HG03432 (cell line): ENCODE measurements at regions not wholly inside any gene's neighbourhood (a gene's known extent, or its start where the extent isn't known, plus 50 kb on each side); places are given as distances from the start of the nearest gene placed in this dataset.
"Not testable (repeated sequence)": the region's sequence is repeated elsewhere in the genome, so short reads cannot be mapped to it uniquely, and the experiment has no call there.

Experiments used
- ATAC-seq: cut with Tn5 transposase; IDR thresholded peaks from one replicate; pipeline ENCODE4 v1.9.1; 2021; ENCODE audit warnings: mild to moderate bottlenecking, moderate library complexity; ENCODE audit not compliant: unreplicated experiment

DNA sequence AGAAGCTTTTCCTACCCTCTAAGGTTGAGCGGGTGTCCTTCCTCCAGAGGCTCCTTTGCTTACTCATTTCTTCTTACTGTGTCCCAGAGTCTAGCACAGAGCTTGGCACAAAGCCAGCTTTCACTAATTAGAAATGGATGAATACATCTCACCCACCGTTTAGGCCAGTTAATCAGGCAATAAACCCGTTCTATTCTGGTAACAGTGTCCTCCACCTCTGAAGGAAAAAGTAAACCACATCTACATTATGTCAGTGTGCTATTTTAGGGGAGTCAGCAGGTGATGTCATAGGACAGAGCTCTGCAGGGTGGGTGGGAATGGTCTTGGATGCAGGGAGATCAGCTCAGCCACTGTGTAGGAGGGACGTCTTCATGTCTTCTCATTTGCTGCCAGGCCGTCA lies 109.2 kb downstream of the OSTF1 start:
- no peak for ATAC-seq

DNA sequence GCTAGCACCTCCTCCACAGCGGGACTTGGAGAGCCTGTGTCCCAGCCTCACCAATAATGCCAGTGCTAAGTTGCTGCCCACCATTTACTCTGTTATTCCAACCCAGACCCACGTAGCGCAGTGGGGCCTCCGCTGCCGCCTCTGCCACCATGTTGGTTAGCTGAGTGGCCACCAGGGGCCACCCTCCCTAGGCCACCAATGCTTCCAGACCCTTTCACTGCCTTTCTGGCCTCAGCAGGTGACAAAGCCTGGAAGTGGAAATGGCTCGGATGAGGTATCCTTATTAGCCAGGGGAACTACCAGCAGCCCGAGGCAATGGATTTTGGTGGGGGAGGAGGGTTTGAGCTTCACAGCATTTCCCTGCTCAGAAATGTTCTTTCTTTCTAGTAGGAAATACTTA lies 110.1 kb downstream of the OSTF1 start:
- ATAC-seq = no peak

DNA sequence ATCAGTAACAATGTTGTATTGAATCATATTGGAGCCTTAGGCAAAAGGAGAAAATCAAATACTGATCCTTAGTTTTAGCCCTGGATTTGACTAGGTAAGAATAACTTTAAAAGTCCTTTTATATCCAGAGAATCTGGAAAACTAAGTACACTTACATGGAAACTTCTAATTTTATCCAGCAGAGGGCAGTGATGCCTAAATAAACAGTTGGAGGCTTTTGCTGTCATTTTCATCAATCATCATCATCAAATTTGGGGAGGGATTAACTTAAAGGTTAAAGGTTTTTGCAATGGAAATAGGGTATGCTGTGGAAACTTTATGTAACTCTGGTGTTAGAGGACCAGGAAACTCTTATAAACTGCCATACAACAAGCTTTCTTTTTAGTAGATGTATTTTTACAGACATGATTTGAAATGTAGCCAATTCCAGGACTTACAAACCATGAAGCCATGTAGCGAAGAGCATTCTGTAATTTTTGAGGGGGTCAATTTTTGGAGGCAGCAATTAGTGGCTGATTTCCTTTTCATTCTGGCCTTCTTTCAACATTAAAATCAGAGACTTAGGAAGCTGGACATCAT lies 112.7 kb downstream of the OSTF1 start:
- ATAC-seq = peak; percentile 49

DNA sequence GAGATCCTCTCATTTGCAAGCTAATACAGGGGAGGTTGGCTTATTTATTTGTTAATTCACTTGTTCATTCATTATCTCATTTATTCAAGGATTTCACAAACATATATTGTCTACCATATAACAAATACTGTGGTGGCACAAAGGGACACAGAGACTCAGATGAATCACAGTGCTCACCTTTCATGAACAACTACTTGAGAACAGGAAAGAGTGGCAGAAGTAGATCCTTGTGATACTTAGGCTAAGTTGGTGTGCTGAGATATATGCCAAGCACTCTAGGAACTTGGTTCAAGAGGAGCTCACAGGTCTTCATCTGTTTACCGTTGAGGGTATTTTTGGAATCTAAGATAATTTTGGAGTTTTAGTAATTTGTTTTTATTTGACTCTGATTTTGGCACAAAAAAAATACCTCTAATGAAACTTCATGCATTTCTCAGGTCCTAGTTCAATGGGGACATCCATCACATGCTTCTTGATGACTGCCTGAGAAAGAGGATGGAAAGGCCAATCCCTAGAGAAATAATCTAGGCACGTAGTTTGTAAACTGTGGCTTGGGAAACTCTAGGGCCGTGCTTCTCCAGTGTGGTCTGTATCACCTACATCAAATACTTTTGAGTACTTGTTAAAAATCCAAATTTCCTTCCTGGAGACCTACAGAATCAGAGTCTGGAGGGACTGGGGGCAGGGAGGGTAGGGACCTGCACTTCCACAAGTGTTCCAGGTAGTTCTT lies 113.3 kb downstream of the OSTF1 start:
- no peak for ATAC-seq

DNA sequence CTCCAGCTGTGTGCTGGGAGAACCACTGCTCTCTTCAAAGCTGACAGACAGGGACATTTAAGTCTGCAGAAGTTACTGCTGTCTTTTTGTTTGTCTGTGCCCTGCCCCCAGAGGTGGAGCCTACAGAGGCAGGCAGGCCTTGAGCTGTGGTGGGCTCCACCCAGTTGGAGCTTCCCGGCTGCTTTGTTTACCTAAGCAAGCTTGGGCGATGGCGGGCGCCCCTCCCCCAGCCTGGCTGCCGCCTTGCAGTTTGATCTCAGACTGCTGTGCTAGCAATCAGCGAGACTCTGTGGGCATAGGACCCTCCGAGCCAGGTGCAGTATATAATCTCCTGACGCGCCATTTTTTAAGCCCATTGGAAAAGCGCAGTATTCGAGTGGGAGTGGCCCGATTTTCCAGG lies 119.7 kb downstream of the OSTF1 start:
- ATAC-seq = not testable (repeated sequence)

DNA sequence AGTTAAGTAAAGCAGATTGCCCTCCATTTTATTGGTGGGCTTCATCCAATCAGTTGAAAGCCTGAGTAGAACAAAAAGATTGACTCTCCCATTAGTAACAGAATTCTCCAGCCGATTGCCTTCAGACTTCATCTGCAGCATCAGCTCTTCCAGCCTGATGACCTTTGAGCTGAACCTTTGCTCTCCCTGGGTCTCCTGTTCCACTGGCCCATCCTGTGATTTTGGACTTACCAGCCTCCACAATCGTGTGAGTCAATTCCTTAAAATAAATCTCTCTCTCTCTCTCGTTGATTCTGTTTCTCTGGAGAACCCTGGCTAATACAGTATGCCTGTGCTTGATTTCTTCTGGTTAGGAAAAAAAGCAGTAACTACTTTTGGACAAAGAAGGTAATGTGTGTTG lies 121.9 kb downstream of the OSTF1 start:
- ATAC-seq = no peak

DNA sequence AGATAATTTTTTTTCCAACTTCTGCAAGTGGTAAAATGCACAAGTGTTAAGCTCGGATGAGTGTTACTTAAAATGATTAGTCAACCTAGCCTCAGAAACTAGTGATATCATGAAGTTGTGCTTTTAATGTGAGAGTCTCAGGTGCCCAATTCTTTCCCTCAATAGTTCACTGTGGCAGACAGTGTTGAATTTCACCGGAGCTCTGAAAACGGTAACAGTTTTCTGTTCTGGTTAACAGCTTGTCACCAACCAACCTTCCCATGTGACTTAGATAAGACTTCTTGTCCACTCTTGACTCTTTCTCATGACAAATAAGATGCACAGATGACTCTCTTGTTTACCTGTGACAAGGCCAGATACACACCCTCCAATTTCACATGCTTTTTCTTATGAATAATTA lies 125.5 kb downstream of the OSTF1 start:
- ATAC-seq = no peak

DNA sequence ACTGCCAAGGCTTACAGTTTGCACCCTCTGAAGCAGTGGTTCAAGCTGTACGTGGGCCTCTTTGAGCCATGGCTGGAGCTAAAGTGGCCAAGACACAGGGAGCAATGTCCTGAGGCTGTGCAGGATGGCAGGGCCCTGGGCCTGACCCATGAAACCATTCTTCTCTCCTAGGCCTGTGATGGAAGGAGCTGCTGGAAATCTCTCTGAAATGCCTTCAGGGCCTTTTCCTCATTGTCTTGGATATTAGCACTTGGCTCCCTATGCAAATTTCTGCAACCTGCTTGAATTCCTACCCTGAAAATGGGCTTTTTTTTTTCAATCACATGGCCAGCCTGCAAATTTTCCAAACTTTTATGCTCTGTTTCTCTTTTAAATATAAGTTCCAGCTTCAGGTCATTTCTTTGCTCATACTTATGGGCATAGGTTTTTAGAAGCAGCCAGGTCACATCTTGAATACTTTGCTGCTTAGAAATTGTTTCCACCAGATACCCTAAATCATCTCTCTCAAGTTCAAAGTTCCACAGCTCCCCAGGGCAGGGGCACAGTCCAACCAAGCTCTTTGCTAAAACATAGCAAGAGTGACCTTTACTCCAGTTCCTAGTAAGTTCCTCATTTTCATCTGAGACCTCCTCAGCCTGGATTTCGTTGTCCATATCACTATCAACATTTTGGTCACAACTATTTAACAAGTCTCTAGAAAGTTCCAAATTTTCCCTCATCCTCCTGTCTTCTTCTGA lies 138.3 kb downstream of the OSTF1 start:
- ATAC-seq = no peak

DNA sequence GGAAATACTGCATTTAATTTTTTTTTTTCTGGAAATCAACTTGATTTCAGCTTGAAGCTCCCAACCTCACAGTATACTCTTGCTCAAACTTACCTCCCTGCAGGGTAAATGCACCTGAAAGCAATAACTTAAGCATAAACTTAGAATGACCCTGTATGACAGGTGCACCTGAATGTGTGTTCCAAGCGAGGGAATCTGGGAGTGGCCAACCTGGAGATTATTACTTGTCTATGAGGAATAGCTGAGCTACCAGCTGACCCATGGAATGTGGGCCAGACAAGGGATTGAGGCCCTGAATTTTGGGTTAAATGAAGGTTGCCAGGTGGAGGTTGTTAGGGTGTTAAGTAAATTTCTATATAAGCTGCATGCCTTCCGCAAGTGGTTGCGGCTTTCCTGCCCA lies 140.6 kb downstream of the OSTF1 start:
- no peak for ATAC-seq

DNA sequence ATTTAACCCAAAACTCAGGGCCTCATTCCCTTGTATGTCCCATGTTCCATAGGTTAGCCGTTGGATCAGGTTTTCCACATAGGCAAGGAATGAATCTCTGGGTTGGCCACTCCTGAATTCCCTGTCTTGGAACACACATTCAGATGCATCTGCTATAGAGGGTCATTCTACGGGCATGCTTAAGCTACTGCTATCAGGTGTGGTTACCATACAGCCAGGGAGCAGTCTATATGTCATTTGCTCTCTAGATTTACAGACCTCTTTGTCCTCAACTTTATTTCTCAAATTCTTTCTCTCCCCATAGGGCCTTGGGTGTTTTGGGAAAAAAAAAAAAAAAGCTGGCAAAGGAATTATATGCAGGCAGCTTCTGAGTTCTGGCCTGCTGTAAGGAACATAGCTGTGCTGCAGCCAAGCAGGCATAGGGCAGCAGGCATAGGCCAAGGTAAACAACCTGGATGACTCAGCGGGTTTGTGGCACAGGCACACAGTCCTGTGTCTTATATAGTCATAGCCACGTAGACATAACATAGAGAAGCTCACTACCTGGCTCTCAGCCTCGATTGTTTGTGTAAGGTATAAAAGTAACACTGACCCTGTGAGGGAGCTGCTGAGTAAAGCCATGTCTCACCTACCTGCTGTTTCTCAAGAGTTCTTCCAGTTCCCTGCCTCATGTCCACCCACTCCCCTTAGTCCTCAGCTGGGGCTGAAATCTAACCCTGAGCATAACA lies 141.5 kb downstream of the OSTF1 start:
- ATAC-seq = no peak

DNA sequence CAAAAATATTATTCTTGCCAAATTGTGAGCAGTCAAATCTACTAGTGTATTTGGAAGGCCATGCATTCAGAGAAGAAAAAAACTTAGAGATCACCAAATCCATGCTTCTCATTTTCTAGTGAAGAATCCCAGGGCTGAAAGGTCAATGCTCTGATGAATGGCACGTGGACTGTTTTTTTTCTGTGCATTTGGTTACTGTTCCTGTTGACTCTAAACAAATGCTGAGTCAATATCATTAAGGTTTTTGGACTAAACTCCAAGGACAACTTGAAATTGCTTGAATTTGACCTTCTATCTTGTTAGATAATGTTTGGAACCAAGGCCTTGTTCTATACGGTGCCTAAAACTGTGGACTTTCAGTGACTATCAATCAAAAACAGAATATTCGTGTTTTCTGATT lies 142.2 kb downstream of the OSTF1 start:
- no peak for ATAC-seq

DNA sequence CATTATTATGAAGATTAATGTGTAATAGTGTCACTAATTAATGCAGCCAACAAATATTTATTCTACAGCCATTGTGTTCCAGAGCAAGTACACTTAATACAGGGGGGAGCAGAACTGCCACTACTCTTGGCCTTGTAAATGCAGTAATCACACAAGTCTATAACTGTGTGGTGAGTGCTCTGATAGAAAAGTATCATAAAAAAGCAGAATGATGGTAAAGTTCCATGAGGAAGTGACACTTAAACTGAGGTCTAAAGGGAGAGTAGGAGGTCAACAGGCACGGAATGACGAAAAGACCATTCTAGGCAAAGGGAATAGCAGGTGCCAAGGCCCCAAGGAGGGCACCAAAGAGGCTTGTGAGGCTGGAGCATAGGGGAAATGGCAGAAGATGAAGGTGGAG lies 142.9 kb downstream of the OSTF1 start:
- ATAC-seq = no peak

DNA sequence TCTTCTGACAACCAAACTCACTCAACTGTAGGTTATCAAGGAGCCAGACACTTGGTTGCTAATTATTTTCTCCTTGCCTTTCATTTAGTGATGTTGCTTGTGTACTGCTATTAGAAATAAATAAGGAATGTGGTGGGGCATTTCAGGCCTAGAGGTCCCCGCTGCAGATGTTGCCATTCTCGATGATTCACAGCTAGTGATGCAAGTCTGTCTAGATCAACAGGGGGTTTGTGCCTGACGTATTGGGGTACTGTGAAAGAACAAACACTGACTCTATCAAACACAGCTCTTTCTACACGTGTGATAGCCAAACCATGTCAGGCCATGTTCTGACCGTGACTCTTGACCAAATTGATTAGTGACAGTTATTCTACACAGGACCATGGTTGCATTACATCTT lies 144.7 kb downstream of the OSTF1 start:
- no peak for ATAC-seq

DNA sequence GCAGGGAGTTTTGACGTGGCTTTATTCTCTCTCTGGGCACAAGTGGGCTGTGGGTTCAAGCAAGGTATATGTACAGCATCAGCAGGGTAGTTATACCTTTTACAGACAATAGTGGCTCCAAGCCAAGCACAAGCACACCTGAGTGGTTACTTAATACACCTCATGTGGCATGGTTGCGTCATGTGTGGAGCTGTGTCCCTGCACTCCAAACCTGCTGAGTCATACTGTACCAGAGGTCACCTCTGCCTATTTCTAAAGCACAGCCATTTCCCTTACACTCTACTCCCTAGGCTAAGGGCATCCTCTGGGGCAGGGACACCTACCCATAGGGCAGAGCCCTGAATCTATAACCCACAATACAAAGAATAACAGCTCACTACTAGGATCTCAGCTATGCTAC lies 147.3 kb downstream of the OSTF1 start:
- ATAC-seq = no peak

DNA sequence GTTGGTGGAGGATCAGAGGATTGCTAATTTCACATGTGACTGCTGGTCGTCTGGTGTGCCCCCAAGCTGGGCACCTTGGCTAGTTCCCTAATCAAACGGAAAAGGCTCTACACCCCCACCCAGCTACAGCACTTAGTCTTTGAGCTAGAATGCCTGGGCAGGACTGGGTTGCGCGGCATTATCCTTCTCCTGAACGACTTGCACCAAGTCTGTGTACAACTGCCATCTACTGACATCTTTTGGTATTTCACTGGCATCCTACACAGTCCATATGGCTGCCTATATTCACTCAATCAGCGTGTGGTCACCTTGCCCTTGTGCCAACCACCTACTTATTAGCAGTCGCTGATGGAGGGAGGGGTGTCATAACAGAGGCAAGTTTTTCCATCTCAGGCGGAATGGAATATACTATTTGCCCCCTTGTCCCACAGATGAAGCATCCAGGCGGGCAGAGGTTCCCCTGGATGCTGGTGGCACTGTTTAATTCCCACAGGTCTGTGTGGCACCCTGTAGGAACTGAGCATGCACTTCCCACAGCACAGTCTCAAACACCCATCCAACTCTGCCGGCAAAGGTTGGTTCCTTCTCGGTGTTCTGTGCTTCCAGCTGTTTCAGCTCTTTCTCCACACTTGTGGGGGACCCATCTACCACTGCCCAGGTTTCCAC lies 150.1 kb downstream of the OSTF1 start:
- peak; percentile 94 for ATAC-seq

DNA sequence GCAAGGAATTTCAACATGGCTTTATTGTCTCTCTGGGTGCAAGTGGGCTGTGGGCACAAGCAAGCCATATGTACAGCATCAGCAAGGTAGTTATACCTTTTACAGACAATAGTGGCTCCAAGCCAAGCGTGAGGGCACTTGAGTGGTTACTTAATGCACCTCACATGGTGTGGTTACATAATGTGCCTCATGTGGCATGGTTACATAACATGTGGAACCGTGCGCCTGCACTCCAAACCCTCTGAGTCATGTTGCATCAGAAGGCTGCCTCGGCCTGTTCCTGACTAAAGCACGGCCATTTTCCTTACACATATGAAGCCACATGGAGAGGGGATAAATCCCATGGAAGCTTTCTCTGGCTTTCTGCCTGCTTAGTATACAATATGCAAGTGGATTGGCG lies 150.9 kb downstream of the OSTF1 start:
- no peak for ATAC-seq

DNA sequence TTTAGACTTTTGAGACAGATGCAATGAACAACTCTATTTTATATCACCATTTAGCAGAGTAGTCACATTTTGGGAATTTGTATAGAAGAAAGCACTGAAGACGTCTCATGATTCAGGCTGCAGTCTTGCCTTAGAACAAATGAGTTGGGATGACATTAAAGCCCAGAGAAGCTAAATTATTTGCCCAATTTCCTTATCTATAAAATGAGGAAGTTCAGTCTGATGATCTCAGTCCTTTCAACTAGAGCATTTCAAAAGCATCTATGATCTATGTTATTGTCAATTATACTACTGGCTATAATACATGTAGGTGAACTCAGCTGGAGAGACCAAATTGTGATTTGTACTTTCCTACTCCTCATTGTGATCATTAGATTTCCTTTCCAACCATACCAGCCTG lies 154.1 kb downstream of the OSTF1 start:
- no peak for ATAC-seq

DNA sequence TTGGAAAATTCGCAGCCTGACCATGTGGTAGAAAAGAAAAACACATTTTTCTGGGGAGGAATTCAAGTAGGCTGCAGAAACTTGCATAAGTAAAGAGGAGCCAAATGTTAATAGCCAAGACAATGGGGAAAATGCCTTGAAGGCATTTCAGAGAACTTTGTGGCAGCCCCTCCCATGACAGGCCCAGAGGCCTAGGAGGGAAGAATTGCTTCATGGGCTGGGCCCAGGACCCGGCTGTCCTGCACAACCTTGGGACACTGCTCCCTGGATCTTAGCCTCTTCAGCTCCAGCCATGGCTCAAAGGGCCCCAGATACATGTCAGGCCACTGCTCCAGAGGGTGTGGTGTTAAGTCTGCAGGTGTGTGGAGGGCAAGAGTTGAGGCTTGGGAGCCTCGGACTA lies 158.6 kb downstream of the OSTF1 start:
- no peak for ATAC-seq

DNA sequence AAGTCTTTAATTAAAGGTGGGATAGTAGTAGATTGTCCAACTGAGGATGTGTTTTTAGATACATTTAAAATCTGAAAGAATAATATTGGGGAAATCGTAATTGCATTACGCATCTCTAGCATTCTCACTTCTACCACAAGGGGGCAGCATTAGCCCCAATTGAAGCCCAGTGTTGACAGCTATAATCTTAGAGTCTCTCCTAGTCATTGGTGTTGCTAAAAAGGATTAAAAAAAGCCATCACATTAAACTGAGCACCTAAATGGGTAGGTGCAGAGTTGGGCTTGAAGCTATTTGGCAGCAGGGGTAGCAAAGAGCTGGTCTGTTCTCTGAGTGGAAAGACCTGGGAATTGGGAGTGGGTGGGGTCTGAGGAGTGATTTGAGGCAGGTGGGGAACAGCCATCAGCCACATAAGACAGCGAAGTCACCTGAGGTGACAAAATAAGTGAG lies 177.2 kb downstream of the OSTF1 start:
- peak; percentile 82 for ATAC-seq

DNA sequence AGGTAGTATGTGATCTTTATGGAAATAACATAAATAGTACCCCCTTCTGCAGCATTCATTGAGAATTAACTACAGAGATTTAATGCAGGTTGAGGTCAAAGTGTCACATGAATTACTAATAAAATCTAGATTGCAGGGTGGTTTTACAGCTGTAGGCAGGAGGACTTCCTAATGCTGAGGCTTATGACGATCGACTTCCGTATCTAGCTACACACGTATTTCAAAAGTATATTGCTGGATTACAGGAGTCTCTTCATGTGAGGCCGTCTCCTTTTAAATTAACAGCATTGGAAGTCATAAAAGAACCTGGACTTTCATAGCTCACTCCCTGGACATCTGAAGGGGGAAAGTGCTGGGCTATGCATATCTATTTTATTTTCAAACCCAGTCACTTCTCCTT lies 180.9 kb downstream of the OSTF1 start:
- no peak for ATAC-seq

DNA sequence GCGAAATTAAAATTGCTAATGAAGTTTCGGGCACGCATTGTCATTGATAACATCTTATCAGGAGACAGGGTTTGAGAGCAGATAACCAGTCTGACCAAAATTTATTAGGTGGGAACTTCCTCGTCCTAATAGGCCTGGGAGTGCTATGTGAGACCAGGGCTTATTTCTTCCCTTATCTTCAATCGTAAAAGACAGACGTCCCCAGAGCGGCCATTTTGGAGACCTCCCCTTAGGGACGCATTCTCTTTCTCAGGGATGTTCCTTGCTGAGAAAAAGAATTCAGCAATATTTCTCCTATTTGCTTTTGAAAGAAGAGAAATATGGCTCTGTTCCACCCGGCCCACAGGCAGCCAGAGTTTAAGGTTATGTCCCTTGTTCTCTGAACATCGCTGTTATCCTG lies 184.7 kb downstream of the OSTF1 start:
- ATAC-seq = not testable (repeated sequence)
